ENCODE measurements at regions not wholly inside any gene's neighbourhood (a gene's known extent, or its start where the extent isn't known, plus 50 kb on each side); places are given as distances from the start of the nearest gene placed in this dataset.

GRCh38 chr9:96038271-96038670 is 162.8 kb downstream of the ERCC6L2 start:
- peaks cover 7% of the 10 kb centered on the region for H3K9me3 ChIP-seq (ENCODE audit: control insufficient read depth, low read depth, low read length)
- DNase-seq (ENCODE audit: low read depth, low spot score) (no peak), FAIRE-seq (no peak)
- no peaks in the 10 kb centered on the region for H3K79me2 ChIP-seq (ENCODE audit: control insufficient read depth, insufficient read depth, low read length)
- H3K27me3 ChIP-seq (ENCODE audit: control insufficient read depth, extremely low read depth, insufficient read depth, low read length): peaks cover 4% of the 10 kb centered on the region
- H2AFZ ChIP-seq (ENCODE audit: control insufficient read depth, low read length): no peak overlapping the region
- H3K4me2 ChIP-seq (ENCODE audit: control insufficient read depth, extremely low read depth, insufficient read depth, low read depth, low read length): no peak overlapping the region
- H3K36me3 ChIP-seq (ENCODE audit: control insufficient read depth in 2 of 2, extremely low read depth in 1 of 2, insufficient read depth in 2 of 2, low read length in 2 of 2): no peaks in the 10 kb centered on the region
- H3K27ac ChIP-seq (ENCODE audit: control insufficient read depth, insufficient read depth, low read length): no peak overlapping the region
- TF ChIP-seq CTCF (optimal IDR thresholded peaks at IDR 0.05 in 1 of 3, IDR thresholded peaks at IDR 0.05 in 1 of 3, conservative IDR thresholded peaks at IDR 0.05 in 1 of 3; ENCODE audit: extremely low read depth in 1 of 3, insufficient read depth in 2 of 3, low read length in 3 of 3) (no peak), EZH2 (IDR thresholded peaks at IDR 0.05; ENCODE audit: low read length) (no peak)
- H4K20me1 ChIP-seq (ENCODE audit: control insufficient read depth, extremely low read depth, insufficient read depth, low read length): no peaks in the 10 kb centered on the region
- dilution Hi-C loops (cut with MboI; ENCODE audit: extremely low pct_ligation_motif_present, low sequenced_read_pairs): no loop called here
- no peak overlapping the region for H3K4me3 ChIP-seq (ENCODE audit: control insufficient read depth in 2 of 3, extremely low read depth in 1 of 3, insufficient read depth in 2 of 3, low read depth in 1 of 3, low read length in 3 of 3)
- H3K9ac ChIP-seq (ENCODE audit: control insufficient read depth, extremely low read depth, insufficient read depth, low read length): no peak overlapping the region
- H3K4me1 ChIP-seq (ENCODE audit: control insufficient read depth, extremely low read depth, insufficient read depth, low read length): no peaks in the 10 kb centered on the region
- H3K9me1 ChIP-seq (ENCODE audit: control insufficient read depth, extremely low read depth, insufficient read depth, low read length): no peaks in the 10 kb centered on the region

GRCh38 chr9:96034553-96035122 is 159.1 kb downstream of the ERCC6L2 start:
- dilution Hi-C loops (cut with MboI; ENCODE audit: extremely low pct_ligation_motif_present, low sequenced_read_pairs): no loop called here
- FAIRE-seq: no peak

More at GRCh38 chr9:96034553-96035122, 159.1 kb downstream of the ERCC6L2 start:
- no peaks in the 10 kb centered on the region for H4K20me1 ChIP-seq (ENCODE audit: control insufficient read depth, extremely low read depth, insufficient read depth, low read length)
- H2AFZ ChIP-seq (ENCODE audit: control insufficient read depth, low read length): no peak overlapping the region
- no peak overlapping the region for H3K4me3 ChIP-seq (ENCODE audit: control insufficient read depth in 2 of 3, extremely low read depth in 1 of 3, insufficient read depth in 2 of 3, low read depth in 1 of 3, low read length in 3 of 3)
- H3K9me3 ChIP-seq (ENCODE audit: control insufficient read depth, low read depth, low read length): peaks cover 7% of the 10 kb centered on the region
- no peaks in the 10 kb centered on the region for H3K4me1 ChIP-seq (ENCODE audit: control insufficient read depth, extremely low read depth, insufficient read depth, low read length)
- H3K27me3 ChIP-seq (ENCODE audit: control insufficient read depth, extremely low read depth, insufficient read depth, low read length): no peaks in the 10 kb centered on the region
- H3K36me3 ChIP-seq (ENCODE audit: control insufficient read depth in 2 of 2, extremely low read depth in 1 of 2, insufficient read depth in 2 of 2, low read length in 2 of 2): no peaks in the 10 kb centered on the region
- no peak for DNase-seq (ENCODE audit: low read depth, low spot score)
- TF ChIP-seq EZH2 (IDR thresholded peaks at IDR 0.05; ENCODE audit: low read length) (no peak), CTCF (optimal IDR thresholded peaks at IDR 0.05 in 1 of 3, IDR thresholded peaks at IDR 0.05 in 1 of 3, conservative IDR thresholded peaks at IDR 0.05 in 1 of 3; ENCODE audit: extremely low read depth in 1 of 3, insufficient read depth in 2 of 3, low read length in 3 of 3) (no peak)
- H3K79me2 ChIP-seq (ENCODE audit: control insufficient read depth, insufficient read depth, low read length): no peaks in the 10 kb centered on the region
- no peak overlapping the region for H3K27ac ChIP-seq (ENCODE audit: control insufficient read depth, insufficient read depth, low read length)
- no peak overlapping the region for H3K4me2 ChIP-seq (ENCODE audit: control insufficient read depth, extremely low read depth, insufficient read depth, low read depth, low read length)
- no peaks in the 10 kb centered on the region for H3K9me1 ChIP-seq (ENCODE audit: control insufficient read depth, extremely low read depth, insufficient read depth, low read length)
- no peak overlapping the region for H3K9ac ChIP-seq (ENCODE audit: control insufficient read depth, extremely low read depth, insufficient read depth, low read length)

Data from keratinocyte (primary cell).